Fibroblast of skin of abdomen (primary cell): ENCODE measurements at regions not wholly inside any gene's neighbourhood (a gene's known extent, or its start where the extent isn't known, plus 50 kb on each side); places are given as distances from the start of the nearest gene placed in this dataset.
"Not testable (repeated sequence)": the region's sequence is repeated elsewhere in the genome, so short reads cannot be mapped to it uniquely, and the experiment has no call there.

Source experiments
- DNase-seq: peaks from one replicate; pipeline ENCODE4 v3.0.0-alpha.2; 2013

- DNase-seq = no peak
Observed at GRCh38 chr9:28934111-28934510, 1360.8 kb upstream of the C9orf72 start.

GRCh38 chr9:28938981-28939380 is 1365.7 kb upstream of the C9orf72 start:
- DNase-seq = no peak

GRCh38 chr9:28941856-28942255 is 1368.6 kb upstream of the C9orf72 start:
- DNase-seq = no peak

- no peak for DNase-seq
Observed at GRCh38 chr9:28942941-28943340, 1369.7 kb upstream of the C9orf72 start.

GRCh38 chr9:28946648-28947047 is 1373.4 kb upstream of the C9orf72 start:
- no peak for DNase-seq

- DNase-seq = no peak
Observed at GRCh38 chr9:28951945-28952344, 1378.7 kb upstream of the C9orf72 start.

- no peak for DNase-seq
Observed at GRCh38 chr9:28956116-28956880, 1383.0 kb upstream of the C9orf72 start.

GRCh38 chr9:28960602-28961001 is 1387.3 kb upstream of the C9orf72 start:
- no peak for DNase-seq

- DNase-seq = no peak
Observed at GRCh38 chr9:28961623-28962022, 1388.3 kb upstream of the C9orf72 start.

- peak; percentile 1 for DNase-seq
Observed at GRCh38 chr9:28967226-28967625, 1393.9 kb upstream of the C9orf72 start.

- no peak for DNase-seq
Observed at GRCh38 chr9:28970241-28970654, 1397.0 kb upstream of the C9orf72 start.

GRCh38 chr9:28971881-28972280 is 1398.6 kb upstream of the C9orf72 start:
- no peak for DNase-seq

- no peak for DNase-seq
Observed at GRCh38 chr9:28976250-28976649, 1403.0 kb upstream of the C9orf72 start.

GRCh38 chr9:28976684-28977083 is 1403.4 kb upstream of the C9orf72 start:
- DNase-seq = no peak

GRCh38 chr9:28981129-28981528 is 1407.8 kb upstream of the C9orf72 start:
- DNase-seq = no peak

GRCh38 chr9:28981711-28982110 is 1408.4 kb upstream of the C9orf72 start:
- no peak for DNase-seq

GRCh38 chr9:28984016-28984415 is 1410.7 kb upstream of the C9orf72 start:
- no peak for DNase-seq

- DNase-seq = not testable (repeated sequence)
Observed at GRCh38 chr9:28990009-28990408, 1416.7 kb upstream of the C9orf72 start.

- no peak for DNase-seq
Observed at GRCh38 chr9:28999057-28999456, 1425.8 kb upstream of the C9orf72 start.

- DNase-seq = no peak
Observed at GRCh38 chr9:28999806-29000205, 1426.5 kb upstream of the C9orf72 start.

GRCh38 chr9:29001006-29001405 is 1427.7 kb upstream of the C9orf72 start:
- no peak for DNase-seq

GRCh38 chr9:29004988-29005387 is 1431.7 kb upstream of the C9orf72 start:
- no peak for DNase-seq

- DNase-seq = no peak
Observed at GRCh38 chr9:29006628-29007027, 1433.3 kb upstream of the C9orf72 start.

- no peak for DNase-seq
Observed at GRCh38 chr9:29012911-29013310, 1439.6 kb upstream of the C9orf72 start.

GRCh38 chr9:29021632-29022031 is 1448.4 kb upstream of the C9orf72 start:
- no peak for DNase-seq
